ENCODE measurements at regions not wholly inside any gene's neighbourhood (a gene's known extent, or its start where the extent isn't known, plus 50 kb on each side); places are given as distances from the start of the nearest gene placed in this dataset.

DNA sequence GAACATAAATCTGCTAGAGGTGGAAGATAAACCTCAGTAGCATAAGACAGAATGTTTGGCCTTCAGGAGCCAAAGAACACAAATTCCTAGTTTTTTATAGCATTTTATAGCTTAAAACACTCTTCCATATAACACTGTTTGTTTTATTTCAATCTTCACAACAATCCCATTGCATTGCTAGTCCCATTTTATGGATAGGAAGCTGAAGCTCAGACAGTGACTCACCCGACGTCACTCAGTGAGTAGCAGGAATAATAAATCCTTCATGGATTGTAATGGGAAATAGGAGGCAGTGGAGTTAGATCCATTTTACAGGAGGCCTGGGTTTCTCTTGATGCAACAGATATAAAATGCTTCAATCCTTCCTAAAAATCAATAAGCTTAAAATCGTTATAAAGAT lies 217.5 kb downstream of the RAB28 start:
- Histone ChIP-seq H3K27ac (no peak overlapping the region), H3K36me3 (ENCODE audit: insufficient read depth, low read length) (no peaks in the 10 kb centered on the region), H3K4me3 (no peak overlapping the region), H3K9me3 (ENCODE audit: low read depth, low read length) (no peaks in the 10 kb centered on the region), H3K9ac (ENCODE audit: insufficient read length) (no peak overlapping the region)
- TF ChIP-seq FOXP2 (optimal IDR thresholded peaks at IDR 0.05; ENCODE audit: control extremely low read depth, extremely low read length, insufficient read depth) (no peak), EZH2 (IDR thresholded peaks at IDR 0.05) (no peak), POLR2AphosphoS5 (IDR thresholded peaks at IDR 0.05; ENCODE audit: borderline replicate concordance, low read depth, low read length) (no peak)
- no peak for DNase-seq (ENCODE audit: low read depth, low spot score)

DNA sequence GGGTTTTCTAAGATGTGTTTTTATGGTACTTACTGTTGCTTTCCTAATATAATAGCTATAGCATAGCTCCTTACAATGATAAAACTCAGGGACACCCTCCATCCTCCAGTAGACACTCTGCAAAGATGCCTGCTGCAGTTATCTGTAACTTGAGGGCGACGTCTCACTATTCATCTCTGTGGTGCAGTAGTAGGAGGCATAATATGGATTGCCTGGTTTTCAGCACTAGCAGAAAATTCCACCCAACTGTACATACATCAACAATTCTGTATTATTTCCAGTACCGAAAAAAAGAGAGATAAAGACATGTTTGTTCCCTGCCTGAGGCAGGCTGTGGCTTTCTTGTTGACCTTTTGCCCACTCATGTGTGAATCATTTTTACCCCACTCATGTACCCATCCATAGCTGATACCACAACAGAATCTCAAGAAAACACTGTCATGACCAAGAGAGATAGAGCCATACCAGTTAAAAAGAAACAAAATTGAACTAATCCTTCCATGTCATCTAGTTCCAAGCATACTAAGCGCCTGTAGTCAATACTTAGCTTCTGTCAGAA lies 220.1 kb downstream of the RAB28 start:
- DNase-seq (ENCODE audit: low read depth, low spot score), result no peak

DNA sequence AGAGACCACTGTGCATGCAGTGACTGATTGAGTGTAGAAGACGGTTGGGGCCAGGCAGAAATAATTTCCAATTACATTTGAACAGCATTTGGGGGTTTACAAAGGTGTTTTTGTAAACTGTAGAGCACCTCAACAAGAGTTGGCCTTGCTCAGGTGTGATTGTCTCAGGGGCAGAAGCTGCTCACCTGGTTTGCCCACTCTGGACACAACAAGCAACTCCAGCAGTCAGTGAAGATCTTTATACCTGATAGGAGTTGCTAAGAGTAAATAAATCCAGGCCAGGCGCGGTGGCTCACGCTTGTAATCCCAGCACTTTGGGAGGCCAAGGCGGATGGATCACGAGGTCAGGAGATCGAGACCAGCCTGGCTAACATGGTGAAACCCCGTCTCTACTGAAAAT lies 221.3 kb downstream of the RAB28 start:
- TF ChIP-seq FOXP2 (optimal IDR thresholded peaks at IDR 0.05; ENCODE audit: control extremely low read depth, extremely low read length, insufficient read depth) (no peak), POLR2AphosphoS5 (IDR thresholded peaks at IDR 0.05; ENCODE audit: borderline replicate concordance, low read depth, low read length) (no peak), EZH2 (IDR thresholded peaks at IDR 0.05) (no peak)
- no peak overlapping the region for H3K4me3 ChIP-seq
- no peak for DNase-seq (ENCODE audit: low read depth, low spot score)
- H3K9ac ChIP-seq (ENCODE audit: insufficient read length), result no peak overlapping the region
- H3K36me3 ChIP-seq (ENCODE audit: insufficient read depth, low read length), result no peaks in the 10 kb centered on the region
- H3K9me3 ChIP-seq (ENCODE audit: low read depth, low read length), result no peaks in the 10 kb centered on the region
- no peak overlapping the region for H3K27ac ChIP-seq

More for the DNA sequence above, 220.1 kb downstream of the RAB28 start:
- no peak overlapping the region for H3K9ac ChIP-seq (ENCODE audit: insufficient read length)
- no peaks in the 10 kb centered on the region for H3K36me3 ChIP-seq (ENCODE audit: insufficient read depth, low read length)
- H3K27ac ChIP-seq, result no peak overlapping the region
- H3K4me3 ChIP-seq, result no peak overlapping the region
- TF ChIP-seq POLR2AphosphoS5 (IDR thresholded peaks at IDR 0.05; ENCODE audit: borderline replicate concordance, low read depth, low read length), result no peak
- TF ChIP-seq FOXP2 (optimal IDR thresholded peaks at IDR 0.05; ENCODE audit: control extremely low read depth, extremely low read length, insufficient read depth), result no peak
- TF ChIP-seq EZH2 (IDR thresholded peaks at IDR 0.05), result no peak
- H3K9me3 ChIP-seq (ENCODE audit: low read depth, low read length), result no peaks in the 10 kb centered on the region

DNA sequence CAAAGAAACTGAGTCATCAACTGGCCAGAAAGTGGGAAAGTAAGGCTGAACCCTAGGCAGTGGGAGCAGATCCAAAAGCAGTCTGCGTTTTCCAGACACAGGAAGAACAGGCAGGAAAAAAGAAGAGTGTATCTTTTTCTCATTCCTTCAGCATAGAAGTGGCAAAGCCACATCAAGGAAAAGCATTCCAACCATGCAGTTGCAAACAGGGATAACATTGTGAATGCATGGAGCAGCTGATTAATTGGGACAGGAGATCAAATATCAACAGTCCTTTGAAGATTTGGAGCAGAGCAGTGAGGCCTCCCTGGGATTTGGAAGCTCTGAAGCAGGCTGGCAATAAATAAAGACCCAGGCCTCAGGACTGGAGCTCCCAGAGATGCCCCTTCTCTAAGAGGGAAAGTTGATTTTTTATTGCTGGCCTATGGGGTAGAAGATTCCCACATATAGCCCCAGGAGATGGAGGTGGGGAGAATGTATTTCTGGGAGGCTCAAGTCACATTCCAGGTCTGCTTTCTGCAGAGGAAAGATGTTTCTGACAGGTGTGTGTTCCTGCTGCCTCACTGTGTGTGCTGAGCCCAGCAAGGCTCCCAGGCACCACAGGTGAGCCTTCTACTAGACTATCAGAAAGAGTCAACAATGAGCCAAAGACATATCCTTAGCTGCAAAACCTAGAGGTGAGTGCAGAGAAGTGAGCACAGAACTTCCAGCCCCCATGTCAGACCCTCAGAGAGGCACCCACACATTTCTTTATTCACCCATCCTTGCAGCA lies 222.5 kb downstream of the RAB28 start:
- Histone ChIP-seq H3K4me3 (no peak overlapping the region), H3K9me3 (ENCODE audit: low read depth, low read length) (no peaks in the 10 kb centered on the region), H3K9ac (ENCODE audit: insufficient read length) (no peak overlapping the region), H3K36me3 (ENCODE audit: insufficient read depth, low read length) (no peaks in the 10 kb centered on the region), H3K27ac (no peak overlapping the region)
- TF ChIP-seq POLR2AphosphoS5 (IDR thresholded peaks at IDR 0.05; ENCODE audit: borderline replicate concordance, low read depth, low read length) (no peak), FOXP2 (optimal IDR thresholded peaks at IDR 0.05; ENCODE audit: control extremely low read depth, extremely low read length, insufficient read depth) (no peak), EZH2 (IDR thresholded peaks at IDR 0.05) (no peak)
- no peak for DNase-seq (ENCODE audit: low read depth, low spot score)

DNA sequence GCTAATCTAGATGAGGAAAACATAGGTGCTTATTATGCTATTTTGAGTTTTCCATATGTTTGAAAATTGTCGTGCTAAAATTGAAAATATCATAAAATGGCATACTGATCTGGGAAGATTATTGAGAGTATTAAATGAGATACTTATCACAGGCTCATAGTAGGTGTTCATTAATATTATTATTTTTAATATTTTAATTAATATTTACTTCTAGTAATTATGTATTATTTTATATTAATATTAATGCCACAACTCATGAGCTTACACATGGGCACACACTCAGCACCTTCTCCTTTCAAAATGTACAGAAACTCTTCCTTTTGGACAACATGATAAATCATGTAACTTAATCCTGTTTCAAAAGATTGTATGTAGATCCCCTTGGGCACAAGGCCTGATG lies 223.6 kb downstream of the RAB28 start:
- H3K36me3 ChIP-seq (ENCODE audit: insufficient read depth, low read length), result no peaks in the 10 kb centered on the region
- TF ChIP-seq FOXP2 (optimal IDR thresholded peaks at IDR 0.05; ENCODE audit: control extremely low read depth, extremely low read length, insufficient read depth) (no peak), EZH2 (IDR thresholded peaks at IDR 0.05) (no peak), POLR2AphosphoS5 (IDR thresholded peaks at IDR 0.05; ENCODE audit: borderline replicate concordance, low read depth, low read length) (no peak)
- DNase-seq (ENCODE audit: low read depth, low spot score), result no peak

DNA sequence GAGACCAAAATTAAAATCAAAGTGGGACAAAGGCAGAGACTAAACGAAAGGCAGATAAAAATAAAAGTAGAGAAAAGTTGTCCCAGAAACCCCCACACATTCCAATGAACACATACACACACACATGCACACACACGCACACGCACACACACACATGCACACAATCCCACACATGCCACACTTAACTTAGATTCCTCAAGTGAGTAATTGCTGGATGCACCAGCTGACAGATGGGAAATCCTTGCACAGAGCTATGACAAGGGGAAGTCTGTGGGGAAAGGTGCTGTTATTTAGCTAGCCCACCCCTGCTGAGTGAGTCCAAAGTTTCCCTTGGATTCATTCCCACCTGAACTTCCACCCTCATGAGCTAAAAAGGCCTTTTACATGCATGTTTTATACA lies 233.9 kb downstream of the RAB28 start:
- Histone ChIP-seq H3K4me3 (no peak overlapping the region), H3K36me3 (ENCODE audit: insufficient read depth, low read length) (no peaks in the 10 kb centered on the region), H3K9ac (ENCODE audit: insufficient read length) (no peak overlapping the region), H3K9me3 (ENCODE audit: low read depth, low read length) (no peaks in the 10 kb centered on the region), H3K27ac (no peak overlapping the region)
- DNase-seq (ENCODE audit: low read depth, low spot score), result no peak
- no peak for TF ChIP-seq FOXP2 (optimal IDR thresholded peaks at IDR 0.05; ENCODE audit: control extremely low read depth, extremely low read length, insufficient read depth)

More for the DNA sequence above, 223.6 kb downstream of the RAB28 start:
- Histone ChIP-seq H3K4me3 (no peak overlapping the region), H3K27ac (no peak overlapping the region), H3K9ac (ENCODE audit: insufficient read length) (no peak overlapping the region), H3K9me3 (ENCODE audit: low read depth, low read length) (no peaks in the 10 kb centered on the region)

DNA sequence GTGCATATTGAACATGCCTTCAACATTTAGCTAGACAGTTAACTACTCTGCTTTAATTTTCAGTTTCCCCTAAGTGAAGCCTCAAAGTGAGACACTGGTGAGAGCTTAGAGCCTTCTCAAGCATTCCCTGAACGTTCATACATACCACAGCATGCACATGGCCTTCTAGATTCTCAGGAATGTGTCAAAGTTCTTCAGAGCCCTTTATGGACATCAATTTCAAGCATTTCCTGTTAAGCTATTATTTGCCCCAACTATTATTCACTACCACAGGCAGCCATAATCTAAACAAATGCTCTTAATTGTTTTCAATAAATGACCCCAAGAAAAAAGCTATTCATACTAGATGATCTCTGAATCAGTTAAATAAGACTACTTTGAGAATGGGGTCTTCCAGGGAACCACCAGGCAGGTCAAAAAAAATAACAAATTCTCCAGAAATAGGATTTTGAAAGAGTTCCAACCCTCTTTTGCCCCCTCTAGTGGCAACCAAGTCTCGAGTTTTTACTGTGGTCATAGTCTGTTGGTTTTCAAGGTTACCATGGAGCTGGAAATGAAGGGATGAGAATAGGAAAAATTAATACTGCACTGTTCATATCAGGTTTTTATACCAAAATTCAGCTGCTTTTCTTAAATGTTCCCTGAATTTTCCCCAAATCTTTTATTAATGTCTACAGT lies 235.4 kb downstream of the RAB28 start:
- Histone ChIP-seq H3K9me3 (ENCODE audit: low read depth, low read length) (no peaks in the 10 kb centered on the region), H3K4me3 (no peak overlapping the region), H3K27ac (no peak overlapping the region), H3K9ac (ENCODE audit: insufficient read length) (no peak overlapping the region), H3K36me3 (ENCODE audit: insufficient read depth, low read length) (no peaks in the 10 kb centered on the region)
- TF ChIP-seq EZH2 (IDR thresholded peaks at IDR 0.05), result no peak
- no peak for TF ChIP-seq POLR2AphosphoS5 (IDR thresholded peaks at IDR 0.05; ENCODE audit: borderline replicate concordance, low read depth, low read length)
- TF ChIP-seq FOXP2 (optimal IDR thresholded peaks at IDR 0.05; ENCODE audit: control extremely low read depth, extremely low read length, insufficient read depth), result no peak
- no peak for DNase-seq (ENCODE audit: low read depth, low spot score)

DNA sequence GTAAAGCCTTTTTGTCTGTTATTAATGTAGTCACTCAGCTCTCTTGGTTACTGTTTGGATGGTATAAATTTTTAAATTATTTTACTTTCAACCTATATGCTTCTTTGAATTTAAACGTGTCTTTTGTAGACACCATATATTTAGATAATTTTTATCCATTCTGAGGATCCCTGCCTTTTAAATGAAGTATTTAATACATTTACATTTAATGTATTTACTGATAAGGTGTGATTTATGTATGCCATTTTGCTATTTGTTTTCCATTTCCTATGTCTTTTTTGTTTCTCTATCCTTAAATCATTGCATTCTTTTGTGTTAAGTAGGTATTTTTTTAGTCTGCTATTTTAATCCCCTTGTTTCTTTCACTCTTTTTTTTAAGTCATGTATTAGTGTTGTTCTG lies 238.0 kb downstream of the RAB28 start:
- no peak overlapping the region for H3K9ac ChIP-seq (ENCODE audit: insufficient read length)
- H3K27ac ChIP-seq, result no peak overlapping the region
- no peak for DNase-seq (ENCODE audit: low read depth, low spot score)
- H3K9me3 ChIP-seq (ENCODE audit: low read depth, low read length), result no peaks in the 10 kb centered on the region
- H3K36me3 ChIP-seq (ENCODE audit: insufficient read depth, low read length), result no peaks in the 10 kb centered on the region
- no peak overlapping the region for H3K4me3 ChIP-seq
- TF ChIP-seq POLR2AphosphoS5 (IDR thresholded peaks at IDR 0.05; ENCODE audit: borderline replicate concordance, low read depth, low read length) (no peak), FOXP2 (optimal IDR thresholded peaks at IDR 0.05; ENCODE audit: control extremely low read depth, extremely low read length, insufficient read depth) (no peak), EZH2 (IDR thresholded peaks at IDR 0.05) (no peak)
